ENCODE measurements at regions not wholly inside any gene's neighbourhood (a gene's known extent, or its start where the extent isn't known, plus 50 kb on each side); places are given as distances from the start of the nearest gene placed in this dataset.
"Not testable (repeated sequence)": the region's sequence is repeated elsewhere in the genome, so short reads cannot be mapped to it uniquely, and the experiment has no call there.

- DNase-seq: no peak
Observed at GRCh38 chr5:98231089-98231488, 542.4 kb upstream of the RGMB start.

- not testable (repeated sequence) for DNase-seq
Observed at GRCh38 chr5:98237794-98238193, 535.7 kb upstream of the RGMB start.

GRCh38 chr5:98243972-98244371 lies 529.5 kb upstream of the RGMB start:
- no peak for DNase-seq

- DNase-seq: no peak
Observed at GRCh38 chr5:98248949-98249348, 524.5 kb upstream of the RGMB start.

GRCh38 chr5:98258939-98259338 lies 514.5 kb upstream of the RGMB start:
- no peak for DNase-seq

GRCh38 chr5:98259595-98259994 lies 513.9 kb upstream of the RGMB start:
- no peak for DNase-seq

- DNase-seq: no peak
Observed at GRCh38 chr5:98263084-98263483, 510.4 kb upstream of the RGMB start.

- DNase-seq: no peak
Observed at GRCh38 chr5:98268162-98268860, 505.2 kb upstream of the RGMB start.

- DNase-seq: no peak
Observed at GRCh38 chr5:98275980-98276379, 497.5 kb upstream of the RGMB start.

GRCh38 chr5:98282521-98282920 lies 490.9 kb upstream of the RGMB start:
- no peak for DNase-seq

GRCh38 chr5:98292496-98292895 lies 481.0 kb upstream of the RGMB start:
- no peak for DNase-seq

GRCh38 chr5:98296426-98296825 lies 477.0 kb upstream of the RGMB start:
- no peak for DNase-seq

GRCh38 chr5:98299435-98299834 lies 474.0 kb upstream of the RGMB start:
- no peak for DNase-seq

GRCh38 chr5:98301547-98301946 lies 471.9 kb upstream of the RGMB start:
- DNase-seq: no peak

- no peak for DNase-seq
Observed at GRCh38 chr5:98307811-98308210, 465.7 kb upstream of the RGMB start.

GRCh38 chr5:98308231-98308630 lies 465.2 kb upstream of the RGMB start:
- DNase-seq: no peak

- no peak for DNase-seq
Observed at GRCh38 chr5:98308960-98309359, 464.5 kb upstream of the RGMB start.

GRCh38 chr5:98309785-98310598 lies 463.5 kb upstream of the RGMB start:
- peak in 1 of 5 donors; percentile 61 for DNase-seq

GRCh38 chr5:98314292-98314691 lies 459.2 kb upstream of the RGMB start:
- no peak for DNase-seq

GRCh38 chr5:98318386-98318785 lies 455.1 kb upstream of the RGMB start:
- DNase-seq: no peak

- no peak for DNase-seq
Observed at GRCh38 chr5:98319299-98320011, 454.0 kb upstream of the RGMB start.

- no peak for DNase-seq
Observed at GRCh38 chr5:98320343-98320742, 453.1 kb upstream of the RGMB start.

GRCh38 chr5:98321361-98321760 lies 452.1 kb upstream of the RGMB start:
- no peak for DNase-seq

- DNase-seq: not testable (repeated sequence)
Observed at GRCh38 chr5:98325187-98325586, 448.3 kb upstream of the RGMB start.

Data from T-helper 1 cell (primary cell).